LNCAP (cell line): ENCODE measurements at regions not wholly inside any gene's neighbourhood (a gene's known extent, or its start where the extent isn't known, plus 50 kb on each side); places are given as distances from the start of the nearest gene placed in this dataset.

Experiments used
- TF ChIP-seq, protein P1 (sequence below): fragments of 450-650 bp; IDR thresholded peaks from 2 replicates; pipeline ENCODE4 v1.5.1; 2017; ENCODE audit warnings: mild to moderate bottlenecking

DNA sequence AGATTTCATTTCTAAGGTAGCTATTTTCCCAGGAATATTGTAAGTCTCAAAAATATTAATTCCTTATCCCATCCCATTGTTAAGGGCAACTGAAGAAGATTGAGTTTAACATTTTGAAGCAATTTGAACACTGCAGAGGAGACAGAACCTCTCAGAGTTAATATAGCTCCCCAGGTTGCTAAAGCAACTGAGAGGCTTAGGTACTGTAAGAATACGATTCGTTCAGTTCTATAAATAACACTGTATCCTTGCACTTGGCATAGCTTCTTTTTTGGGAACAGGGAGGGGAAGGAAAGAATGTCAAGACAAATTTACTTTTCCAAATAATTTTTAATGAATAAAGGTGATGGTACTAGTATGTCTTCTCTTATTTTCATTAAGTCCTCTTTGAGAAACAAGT lies 658.4 kb upstream of the CELF2 start:
- TF ChIP-seq, protein P1, sequence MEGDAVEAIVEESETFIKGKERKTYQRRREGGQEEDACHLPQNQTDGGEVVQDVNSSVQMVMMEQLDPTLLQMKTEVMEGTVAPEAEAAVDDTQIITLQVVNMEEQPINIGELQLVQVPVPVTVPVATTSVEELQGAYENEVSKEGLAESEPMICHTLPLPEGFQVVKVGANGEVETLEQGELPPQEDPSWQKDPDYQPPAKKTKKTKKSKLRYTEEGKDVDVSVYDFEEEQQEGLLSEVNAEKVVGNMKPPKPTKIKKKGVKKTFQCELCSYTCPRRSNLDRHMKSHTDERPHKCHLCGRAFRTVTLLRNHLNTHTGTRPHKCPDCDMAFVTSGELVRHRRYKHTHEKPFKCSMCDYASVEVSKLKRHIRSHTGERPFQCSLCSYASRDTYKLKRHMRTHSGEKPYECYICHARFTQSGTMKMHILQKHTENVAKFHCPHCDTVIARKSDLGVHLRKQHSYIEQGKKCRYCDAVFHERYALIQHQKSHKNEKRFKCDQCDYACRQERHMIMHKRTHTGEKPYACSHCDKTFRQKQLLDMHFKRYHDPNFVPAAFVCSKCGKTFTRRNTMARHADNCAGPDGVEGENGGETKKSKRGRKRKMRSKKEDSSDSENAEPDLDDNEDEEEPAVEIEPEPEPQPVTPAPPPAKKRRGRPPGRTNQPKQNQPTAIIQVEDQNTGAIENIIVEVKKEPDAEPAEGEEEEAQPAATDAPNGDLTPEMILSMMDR = no peak

DNA sequence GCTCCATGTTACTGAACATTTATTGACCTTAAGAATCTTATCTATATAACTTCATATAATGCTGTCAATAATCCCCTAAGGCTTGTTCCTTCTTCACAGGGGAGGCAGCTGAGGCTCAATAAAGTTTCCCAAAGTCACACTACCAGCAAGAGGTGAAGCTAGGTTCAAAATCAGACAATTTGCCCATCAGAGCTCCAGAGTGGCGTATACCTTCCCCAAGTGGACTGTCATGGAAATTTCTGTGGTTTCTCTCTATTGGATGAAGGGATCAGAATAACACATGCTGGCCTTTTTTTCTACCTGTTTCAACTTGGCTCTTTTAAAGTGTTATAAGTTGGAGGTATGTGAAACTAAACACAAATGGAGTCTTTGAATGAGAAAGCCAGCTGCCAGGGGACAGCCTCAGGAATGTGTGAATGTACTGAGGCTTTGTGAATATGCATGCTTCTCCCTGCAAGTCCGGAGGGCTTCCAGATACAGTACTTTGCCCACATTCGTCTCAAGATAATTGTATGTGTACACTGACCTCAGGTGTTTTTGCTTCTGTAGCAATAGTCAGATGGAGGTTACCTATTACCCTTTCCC lies 656.3 kb upstream of the CELF2 start:
- TF ChIP-seq, protein P1 = no peak

DNA sequence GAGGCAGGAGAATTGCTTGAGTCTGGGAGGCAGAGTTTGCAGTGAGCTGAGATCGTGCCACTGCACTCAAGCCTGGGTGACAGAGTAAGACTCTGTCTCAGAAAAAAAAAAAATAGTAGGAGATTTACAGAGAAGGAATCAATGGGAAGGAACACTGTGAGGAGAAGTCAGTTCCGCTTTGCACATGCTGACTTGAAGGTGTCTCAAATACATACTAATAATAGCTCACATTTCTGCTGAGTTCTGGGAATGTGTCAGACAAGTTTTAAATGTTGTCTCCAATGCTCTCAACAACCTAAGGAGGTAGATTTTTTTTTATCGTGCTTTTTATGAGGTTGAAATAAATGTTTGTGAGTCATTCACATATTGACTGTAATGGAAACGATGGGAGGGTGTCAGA lies 654.9 kb upstream of the CELF2 start:
- TF ChIP-seq, protein P1 = no peak

DNA sequence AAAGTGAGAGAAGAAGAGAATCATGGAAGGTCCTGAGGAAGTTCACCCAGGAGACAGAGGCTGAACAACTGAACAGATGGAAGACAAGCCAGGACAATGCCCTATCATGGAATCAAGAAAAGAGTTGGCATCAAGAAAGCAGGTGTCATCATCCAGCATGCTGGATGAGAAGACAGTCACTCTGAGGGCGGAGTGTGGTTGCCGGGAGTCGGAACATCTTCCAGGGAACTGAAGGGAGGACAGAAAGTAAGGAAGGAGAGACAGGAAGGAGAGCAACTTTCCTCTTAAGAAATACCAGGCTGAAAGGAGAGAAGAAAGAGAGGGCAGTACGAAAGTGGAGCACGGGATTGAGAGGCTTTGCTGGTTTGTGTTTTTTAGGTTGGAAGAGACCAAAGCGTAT lies 654.5 kb upstream of the CELF2 start:
- TF ChIP-seq, protein P1 = no peak

DNA sequence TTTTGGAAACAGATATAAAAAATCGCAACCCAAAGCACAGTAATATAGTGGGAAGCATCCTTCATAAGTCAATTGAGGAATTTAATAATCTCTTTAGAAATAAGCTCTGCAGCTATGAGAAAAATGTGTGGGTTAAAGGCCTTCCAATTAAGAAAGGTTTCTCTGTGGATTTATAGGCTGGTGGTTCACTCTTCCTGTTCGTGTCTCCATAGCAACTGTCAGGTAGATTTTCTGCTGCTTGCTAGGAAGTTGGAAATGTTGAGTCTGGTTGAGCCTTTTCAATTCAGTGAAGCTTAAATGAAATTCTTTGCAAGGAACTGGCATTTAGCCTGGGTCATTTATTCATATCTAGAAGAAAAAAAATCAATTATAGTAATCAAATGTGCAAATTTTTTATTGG lies 652.8 kb upstream of the CELF2 start:
- TF ChIP-seq, protein P1 = no peak

DNA sequence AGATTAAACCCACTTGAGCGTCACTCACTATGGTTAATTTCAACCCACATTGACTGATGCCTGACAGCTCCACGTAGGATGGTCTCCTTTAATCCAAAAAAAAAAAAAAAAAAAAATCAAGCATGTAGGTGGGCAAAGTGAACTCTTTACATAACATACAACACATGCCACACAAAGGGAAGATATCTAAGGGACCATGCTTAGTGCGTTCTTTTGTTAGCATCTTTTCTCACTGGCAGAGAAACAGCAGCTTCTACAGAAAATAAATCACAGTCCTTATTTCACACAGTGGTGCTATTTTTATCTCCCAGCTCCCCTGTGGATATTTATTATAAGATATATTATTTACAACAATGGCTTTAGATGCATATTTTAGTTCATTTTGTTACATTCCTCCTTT lies 652.0 kb upstream of the CELF2 start:
- TF ChIP-seq, protein P1 = no peak

DNA sequence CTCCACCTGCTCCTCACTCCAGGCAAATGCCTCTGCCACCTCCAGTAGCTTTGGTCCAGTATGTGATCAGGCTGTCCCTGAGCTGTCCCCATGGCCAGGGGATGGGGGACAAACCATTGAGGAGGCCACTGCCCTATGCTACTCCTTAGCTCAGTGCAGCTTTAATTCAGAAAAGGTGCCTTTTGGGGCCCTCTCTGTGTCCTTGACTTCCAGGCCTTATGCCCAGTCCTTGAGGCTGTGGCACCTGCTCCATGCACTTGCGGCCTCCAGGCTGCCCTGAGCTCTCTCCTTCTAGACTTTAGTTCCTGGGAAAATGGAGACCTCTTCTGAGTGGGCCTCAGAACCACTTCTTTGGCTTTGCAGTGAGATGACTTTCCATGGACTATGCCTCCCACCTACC lies 650.8 kb upstream of the CELF2 start:
- TF ChIP-seq, protein P1 = no peak

DNA sequence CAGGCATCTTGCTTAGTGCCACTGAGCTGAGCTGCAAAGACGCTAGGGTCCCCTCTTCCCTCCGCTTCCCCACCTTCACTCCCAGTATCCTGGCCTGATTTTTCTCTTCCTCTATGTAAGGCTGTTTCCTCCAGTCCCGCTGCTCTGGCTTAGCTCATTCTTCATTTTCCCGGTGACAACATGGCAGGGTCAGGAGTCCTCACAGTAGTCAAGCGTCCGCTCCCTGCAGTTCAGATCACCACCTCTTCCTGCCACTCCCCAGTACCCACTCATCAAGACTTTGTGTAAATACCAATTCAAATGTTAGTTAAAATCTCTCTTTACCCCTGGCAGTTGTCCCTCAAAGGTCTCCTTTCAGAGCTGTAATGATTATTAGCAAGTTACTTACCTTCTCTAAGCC lies 650.4 kb upstream of the CELF2 start:
- TF ChIP-seq, protein P1 = no peak
